Left renal pelvis (tissue), 4 donors: ENCODE measurements at regions not wholly inside any gene's neighbourhood (a gene's known extent, or its start where the extent isn't known, plus 50 kb on each side); places are given as distances from the start of the nearest gene placed in this dataset.

Source experiments
- DNase-seq, 4 donors: peaks; one replicate each; pipeline ENCODE4 v3.0.0-alpha.2; 2013; ENCODE audit warnings: low read depth in 4 of 4, low spot score in 3 of 4

DNA sequence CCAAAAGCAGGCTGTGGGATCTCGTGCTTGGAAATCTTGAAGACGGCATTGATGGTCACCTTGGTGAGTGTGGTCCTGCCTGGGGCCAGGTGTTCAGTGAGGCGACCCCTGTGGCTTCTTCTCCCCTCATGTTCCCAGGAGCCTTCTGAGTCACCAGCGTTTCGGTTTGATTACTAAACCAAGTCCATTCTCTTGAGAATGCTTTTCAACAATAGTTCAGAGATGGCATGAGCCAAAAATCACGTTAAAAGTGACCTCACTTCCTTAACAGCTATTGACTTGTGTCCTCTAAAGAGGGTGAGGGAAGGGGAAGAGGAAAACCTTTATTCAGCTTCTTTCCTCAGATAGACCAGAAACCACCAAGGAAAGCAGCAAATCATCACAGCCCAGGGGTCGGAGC, 315.2 kb downstream of the GATA3 start:
- DNase-seq: no peak

GRCh38 chr10:8374334-8374733, 319.8 kb downstream of the GATA3 start:
- no peak for DNase-seq

GRCh38 chr10:8375137-8375536, 320.6 kb downstream of the GATA3 start:
- DNase-seq: no peak

- no peak for DNase-seq
Observed at GRCh38 chr10:8378198-8378983, 323.9 kb downstream of the GATA3 start.

- DNase-seq: no peak
Observed at GRCh38 chr10:8379906-8380832, 325.7 kb downstream of the GATA3 start.

GRCh38 chr10:8380833-8381496, 326.5 kb downstream of the GATA3 start:
- DNase-seq: no peak

DNA sequence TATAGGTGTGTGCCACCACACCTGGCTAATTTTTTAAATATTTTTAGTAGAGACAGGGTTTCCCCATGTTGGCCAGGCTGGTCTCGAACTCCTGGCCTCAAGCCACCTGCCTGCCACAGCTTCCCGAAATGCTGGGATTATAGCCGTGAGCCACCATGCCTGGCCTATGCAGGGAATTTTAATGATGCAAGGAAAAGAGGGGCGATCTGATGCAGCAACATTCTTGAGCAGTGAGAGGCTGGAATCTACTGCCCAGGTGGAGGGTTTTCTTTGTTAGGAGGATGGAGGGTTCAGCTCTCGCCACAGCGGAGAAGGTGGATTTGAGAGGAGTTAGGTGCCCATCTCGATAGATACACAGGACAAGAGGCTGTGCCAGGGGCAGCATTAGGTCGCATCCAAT, 332.3 kb downstream of the GATA3 start:
- DNase-seq: no peak

GRCh38 chr10:8389630-8390029, 335.1 kb downstream of the GATA3 start:
- no peak for DNase-seq

- no peak for DNase-seq
Observed at GRCh38 chr10:8392216-8392615, 337.7 kb downstream of the GATA3 start.

GRCh38 chr10:8393531-8393930, 339.0 kb downstream of the GATA3 start:
- no peak for DNase-seq

- DNase-seq: no peak
Observed at GRCh38 chr10:8396675-8397074, 342.2 kb downstream of the GATA3 start.

GRCh38 chr10:8398771-8399170, 344.3 kb downstream of the GATA3 start:
- no peak for DNase-seq

DNA sequence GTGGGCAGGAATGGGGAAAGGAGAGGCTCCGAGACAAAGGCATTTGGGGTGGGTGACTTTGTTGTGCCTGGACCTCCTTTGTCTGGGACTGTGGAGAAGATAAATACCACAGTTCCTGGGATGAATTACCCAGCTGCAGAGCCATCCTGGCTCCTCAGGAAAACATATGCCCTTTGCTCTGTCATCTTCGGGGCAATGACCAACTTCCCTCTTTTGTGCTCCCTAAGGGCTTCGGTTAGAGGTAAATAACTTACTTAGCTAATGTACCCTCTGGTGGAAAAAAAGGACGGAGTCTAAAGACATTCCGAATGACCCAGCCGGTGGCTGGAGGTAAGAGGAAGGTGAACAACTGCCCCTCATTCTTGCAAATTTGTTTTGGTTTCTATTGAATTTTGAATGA, 345.7 kb downstream of the GATA3 start:
- no peak for DNase-seq

DNA sequence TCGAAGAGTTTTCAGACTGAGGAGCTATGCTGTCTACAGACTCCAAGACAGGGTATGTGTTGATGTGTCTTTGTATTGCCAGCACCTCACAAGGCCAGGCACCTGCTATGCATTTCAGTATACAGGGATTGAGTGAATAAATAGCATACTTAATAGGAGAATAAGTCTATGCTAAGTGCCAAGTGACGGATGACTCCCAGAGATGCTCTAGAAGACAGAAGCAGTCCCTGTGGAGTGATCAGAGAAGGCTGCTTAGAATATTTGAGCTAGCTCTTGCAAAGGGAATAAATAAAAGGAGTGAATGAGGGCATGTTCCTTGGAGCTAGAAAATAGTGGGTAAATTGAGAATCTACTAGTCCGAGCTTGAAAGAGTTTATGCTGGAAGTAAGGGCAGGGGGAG, 346.4 kb downstream of the GATA3 start:
- DNase-seq: no peak

- DNase-seq: no peak
Observed at GRCh38 chr10:8401531-8401930, 347.0 kb downstream of the GATA3 start.

- DNase-seq: no peak
Observed at GRCh38 chr10:8402576-8402975, 348.1 kb downstream of the GATA3 start.

GRCh38 chr10:8403711-8404371, 349.4 kb downstream of the GATA3 start:
- DNase-seq: no peak

DNA sequence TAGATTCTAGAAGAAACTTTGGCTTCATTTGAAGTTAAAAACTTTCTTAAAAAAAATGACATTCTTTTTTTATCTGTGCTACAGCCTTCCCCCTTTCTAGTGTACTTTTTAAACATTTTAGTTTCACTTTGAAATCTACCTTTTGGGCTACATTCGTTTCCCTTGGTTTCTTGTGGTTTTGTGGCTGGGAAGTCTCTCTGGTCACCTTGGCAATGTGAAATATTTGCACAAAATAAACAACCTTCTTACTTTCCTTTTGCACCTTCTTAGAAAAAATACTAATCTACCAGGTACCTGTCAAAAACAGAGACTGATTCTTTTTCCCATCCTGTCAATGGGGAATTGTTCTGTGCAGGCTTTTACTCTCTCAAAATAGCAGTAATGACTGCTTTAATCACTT, 350.2 kb downstream of the GATA3 start:
- no peak for DNase-seq

GRCh38 chr10:8405596-8405995, 351.1 kb downstream of the GATA3 start:
- no peak for DNase-seq

DNA sequence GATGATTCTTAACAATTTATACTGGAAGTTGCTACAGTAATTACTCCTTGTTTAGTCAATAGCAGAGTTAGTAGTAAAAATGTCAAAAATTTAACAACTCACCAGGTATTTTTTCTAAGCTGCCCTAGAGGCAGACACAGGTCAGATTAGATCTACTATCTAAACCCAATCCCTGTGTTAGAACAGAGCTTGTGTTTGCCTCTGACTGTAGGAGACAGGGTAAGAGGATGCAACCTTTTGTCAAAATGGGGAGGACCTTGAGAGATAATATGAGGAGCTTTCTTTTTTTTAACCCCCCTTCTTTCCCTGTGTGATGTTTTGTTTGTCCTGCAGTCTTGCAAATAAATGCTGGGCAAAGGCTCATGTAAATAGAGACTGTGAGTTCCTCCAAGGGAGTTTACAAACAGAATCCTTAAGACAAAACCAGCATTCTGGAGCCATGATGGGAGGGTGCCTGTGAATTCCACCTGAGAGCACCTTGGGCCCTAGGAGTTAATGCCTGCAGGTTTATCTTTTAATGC, 353.1 kb downstream of the GATA3 start:
- DNase-seq: no peak

- no peak for DNase-seq
Observed at GRCh38 chr10:8410506-8410905, 356.0 kb downstream of the GATA3 start.
